ENCODE measurements at regions not wholly inside any gene's neighbourhood (a gene's known extent, or its start where the extent isn't known, plus 50 kb on each side); places are given as distances from the start of the nearest gene placed in this dataset.
"Not testable (repeated sequence)": the region's sequence is repeated elsewhere in the genome, so short reads cannot be mapped to it uniquely, and the experiment has no call there.

DNA sequence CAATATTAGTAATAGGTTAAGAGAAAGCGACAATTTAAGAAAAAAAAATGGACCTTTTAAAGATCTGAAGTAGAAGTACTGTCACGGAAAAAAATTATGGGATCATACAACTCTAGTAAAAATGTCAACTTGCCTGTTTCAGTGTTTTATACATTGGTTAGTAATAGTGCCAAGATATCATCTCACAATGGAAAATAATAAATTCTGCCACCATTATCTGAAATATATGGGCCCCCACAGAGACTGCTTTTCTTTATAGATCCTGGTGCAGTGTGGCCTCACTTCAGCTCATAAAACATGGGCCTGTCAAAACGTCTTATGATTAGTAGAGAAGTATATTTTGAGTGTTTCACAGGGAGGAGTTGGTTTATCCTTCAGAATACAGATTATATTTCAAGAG, 266.3 kb upstream of the EPHA6 start:
- intact Hi-C loops (cut with micrococcal nuclease; ENCODE audit: unreplicated experiment), result no loop called here
- Histone ChIP-seq H3K9me3 (ENCODE audit: low read depth, low read length, poor library complexity, severe bottlenecking) (peaks cover 10% of the 10 kb centered on the region), H3K4me1 (ENCODE audit: insufficient read depth, low read length, poor library complexity, severe bottlenecking) (no peaks in the 10 kb centered on the region), H3K36me3 (ENCODE audit: insufficient read depth, low read length, poor library complexity, severe bottlenecking) (no peaks in the 10 kb centered on the region), H3K27me3 (replicated peaks; ENCODE audit: insufficient read depth, low read depth, low read length, poor library complexity) (no peaks in the 10 kb centered on the region), H3K27ac (ENCODE audit: low read depth, low read length, poor library complexity, severe bottlenecking) (no peak overlapping the region), H3K4me3 (ENCODE audit: low read depth, low read length, poor library complexity, severe bottlenecking) (no peak overlapping the region)
- CTCF ChIA-PET, result no interaction called here
- DNase-seq (ENCODE audit: low spot score), result no peak
- POLR2A ChIA-PET (ENCODE audit: low non-redundant PET), result no interaction called here
- BruUV-seq (replicated peaks), result no TSS peak
- TF ChIP-seq, protein P1, sequence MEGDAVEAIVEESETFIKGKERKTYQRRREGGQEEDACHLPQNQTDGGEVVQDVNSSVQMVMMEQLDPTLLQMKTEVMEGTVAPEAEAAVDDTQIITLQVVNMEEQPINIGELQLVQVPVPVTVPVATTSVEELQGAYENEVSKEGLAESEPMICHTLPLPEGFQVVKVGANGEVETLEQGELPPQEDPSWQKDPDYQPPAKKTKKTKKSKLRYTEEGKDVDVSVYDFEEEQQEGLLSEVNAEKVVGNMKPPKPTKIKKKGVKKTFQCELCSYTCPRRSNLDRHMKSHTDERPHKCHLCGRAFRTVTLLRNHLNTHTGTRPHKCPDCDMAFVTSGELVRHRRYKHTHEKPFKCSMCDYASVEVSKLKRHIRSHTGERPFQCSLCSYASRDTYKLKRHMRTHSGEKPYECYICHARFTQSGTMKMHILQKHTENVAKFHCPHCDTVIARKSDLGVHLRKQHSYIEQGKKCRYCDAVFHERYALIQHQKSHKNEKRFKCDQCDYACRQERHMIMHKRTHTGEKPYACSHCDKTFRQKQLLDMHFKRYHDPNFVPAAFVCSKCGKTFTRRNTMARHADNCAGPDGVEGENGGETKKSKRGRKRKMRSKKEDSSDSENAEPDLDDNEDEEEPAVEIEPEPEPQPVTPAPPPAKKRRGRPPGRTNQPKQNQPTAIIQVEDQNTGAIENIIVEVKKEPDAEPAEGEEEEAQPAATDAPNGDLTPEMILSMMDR (conservative IDR thresholded peaks at IDR 0.05; ENCODE audit: low read depth, low read length), result no peak
- TF ChIP-seq EZH2 (IDR thresholded peaks at IDR 0.05; ENCODE audit: borderline replicate concordance, low read depth, low read length, poor library complexity, severe bottlenecking), result no peak

DNA sequence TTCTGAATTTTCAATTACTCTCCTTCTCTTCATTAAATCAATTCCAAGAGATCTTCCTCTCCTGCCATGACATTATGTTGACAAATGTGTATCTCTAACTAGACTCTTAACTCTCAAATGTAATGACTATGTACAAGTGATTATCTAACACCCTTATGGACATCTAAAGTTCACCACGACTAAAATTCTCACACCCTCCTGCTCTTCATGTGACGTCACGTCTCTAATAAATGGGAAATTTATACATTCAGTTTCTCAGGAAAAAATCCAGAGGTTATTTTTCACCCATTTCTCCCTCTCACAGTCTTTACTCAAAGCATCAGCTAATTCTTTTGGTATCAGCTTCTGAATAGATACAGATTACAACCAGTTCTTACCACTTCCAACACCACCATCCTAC, 237.5 kb upstream of the EPHA6 start:
- DNase-seq (ENCODE audit: low spot score), result no peak
- intact Hi-C loops (cut with micrococcal nuclease; ENCODE audit: unreplicated experiment), result no loop called here
- Histone ChIP-seq H3K4me3 (ENCODE audit: low read depth, low read length, poor library complexity, severe bottlenecking) (no peak overlapping the region), H3K9me3 (ENCODE audit: low read depth, low read length, poor library complexity, severe bottlenecking) (peaks cover 20% of the 10 kb centered on the region), H3K36me3 (ENCODE audit: insufficient read depth, low read length, poor library complexity, severe bottlenecking) (no peaks in the 10 kb centered on the region), H3K27me3 (replicated peaks; ENCODE audit: insufficient read depth, low read depth, low read length, poor library complexity) (no peaks in the 10 kb centered on the region), H3K4me1 (ENCODE audit: insufficient read depth, low read length, poor library complexity, severe bottlenecking) (no peaks in the 10 kb centered on the region), H3K27ac (ENCODE audit: low read depth, low read length, poor library complexity, severe bottlenecking) (no peak overlapping the region)
- ChIA-PET POLR2A (ENCODE audit: low non-redundant PET) (no interaction called here), CTCF (no interaction called here)
- BruUV-seq (replicated peaks), result no TSS peak
- TF ChIP-seq, protein P1 (conservative IDR thresholded peaks at IDR 0.05; ENCODE audit: low read depth, low read length), result no peak
- no peak for TF ChIP-seq EZH2 (IDR thresholded peaks at IDR 0.05; ENCODE audit: borderline replicate concordance, low read depth, low read length, poor library complexity, severe bottlenecking)

DNA sequence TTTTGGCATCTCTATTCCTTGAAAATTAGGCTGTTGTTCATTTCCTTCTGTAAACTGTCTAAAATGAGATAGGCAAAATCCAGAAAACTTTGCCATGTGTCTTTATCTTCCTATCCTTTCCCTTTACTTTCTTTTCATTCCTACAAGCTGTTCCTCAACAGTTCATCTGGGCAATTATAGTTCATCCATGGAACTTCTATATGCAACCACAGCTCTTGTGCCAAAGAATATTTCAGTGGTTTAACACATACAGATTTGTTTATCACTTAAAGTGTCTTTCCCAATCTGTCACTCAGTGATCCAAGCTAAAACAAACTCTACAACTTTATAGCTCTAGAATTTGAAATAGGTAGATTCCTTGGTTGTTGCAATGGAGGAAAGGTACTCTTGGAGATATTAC, 230.3 kb upstream of the EPHA6 start:
- ChIA-PET CTCF (no interaction called here), POLR2A (ENCODE audit: low non-redundant PET) (no interaction called here)
- TF ChIP-seq, protein P1 (conservative IDR thresholded peaks at IDR 0.05; ENCODE audit: low read depth, low read length), result no peak
- TF ChIP-seq EZH2 (IDR thresholded peaks at IDR 0.05; ENCODE audit: borderline replicate concordance, low read depth, low read length, poor library complexity, severe bottlenecking), result no peak
- H3K4me3 ChIP-seq (ENCODE audit: low read depth, low read length, poor library complexity, severe bottlenecking), result no peak overlapping the region
- H3K4me1 ChIP-seq (ENCODE audit: insufficient read depth, low read length, poor library complexity, severe bottlenecking), result no peaks in the 10 kb centered on the region
- no peak overlapping the region for H3K27ac ChIP-seq (ENCODE audit: low read depth, low read length, poor library complexity, severe bottlenecking)
- peaks cover 32% of the 10 kb centered on the region for H3K9me3 ChIP-seq (ENCODE audit: low read depth, low read length, poor library complexity, severe bottlenecking)
- no peaks in the 10 kb centered on the region for H3K36me3 ChIP-seq (ENCODE audit: insufficient read depth, low read length, poor library complexity, severe bottlenecking)
- BruUV-seq (replicated peaks), result no TSS peak
- intact Hi-C loops (cut with micrococcal nuclease; ENCODE audit: unreplicated experiment), result no loop called here
- DNase-seq (ENCODE audit: low spot score), result no peak
- no peaks in the 10 kb centered on the region for H3K27me3 ChIP-seq (replicated peaks; ENCODE audit: insufficient read depth, low read depth, low read length, poor library complexity)

DNA sequence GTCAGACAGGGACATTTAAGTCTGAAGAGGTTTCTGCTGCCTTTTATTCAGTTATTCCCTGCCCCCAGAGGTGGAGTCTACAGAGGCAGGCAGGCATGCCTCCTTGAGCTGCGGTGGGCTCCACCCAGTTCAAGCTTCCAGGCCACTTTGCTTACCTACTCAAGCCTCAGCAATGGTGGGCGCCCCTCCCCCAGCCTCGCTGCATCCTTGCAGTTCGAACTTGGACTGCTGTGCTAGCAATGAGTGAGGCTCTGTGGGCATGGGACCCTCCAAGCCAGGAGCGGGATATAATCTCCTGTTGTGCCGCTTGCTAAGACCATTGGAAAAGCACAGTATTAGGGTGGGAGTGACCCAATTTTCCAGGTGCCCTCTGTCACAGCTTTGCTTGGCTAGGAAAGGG, 207.5 kb upstream of the EPHA6 start:
- H3K27ac ChIP-seq (ENCODE audit: low read depth, low read length, poor library complexity, severe bottlenecking); CTCF ChIA-PET; BruUV-seq (replicated peaks); intact Hi-C loops (cut with micrococcal nuclease; ENCODE audit: unreplicated experiment); DNase-seq (ENCODE audit: low spot score); H3K27me3 ChIP-seq (replicated peaks; ENCODE audit: insufficient read depth, low read depth, low read length, poor library complexity); H3K36me3 ChIP-seq (ENCODE audit: insufficient read depth, low read length, poor library complexity, severe bottlenecking); POLR2A ChIA-PET (ENCODE audit: low non-redundant PET); H3K4me3 ChIP-seq (ENCODE audit: low read depth, low read length, poor library complexity, severe bottlenecking); H3K4me1 ChIP-seq (ENCODE audit: insufficient read depth, low read length, poor library complexity, severe bottlenecking): not testable (repeated sequence)
- H3K9me3 ChIP-seq (ENCODE audit: low read depth, low read length, poor library complexity, severe bottlenecking), result peaks cover 10% of the 10 kb centered on the region
